ENCODE measurements at regions not wholly inside any gene's neighbourhood (a gene's known extent, or its start where the extent isn't known, plus 50 kb on each side); places are given as distances from the start of the nearest gene placed in this dataset.

DNA sequence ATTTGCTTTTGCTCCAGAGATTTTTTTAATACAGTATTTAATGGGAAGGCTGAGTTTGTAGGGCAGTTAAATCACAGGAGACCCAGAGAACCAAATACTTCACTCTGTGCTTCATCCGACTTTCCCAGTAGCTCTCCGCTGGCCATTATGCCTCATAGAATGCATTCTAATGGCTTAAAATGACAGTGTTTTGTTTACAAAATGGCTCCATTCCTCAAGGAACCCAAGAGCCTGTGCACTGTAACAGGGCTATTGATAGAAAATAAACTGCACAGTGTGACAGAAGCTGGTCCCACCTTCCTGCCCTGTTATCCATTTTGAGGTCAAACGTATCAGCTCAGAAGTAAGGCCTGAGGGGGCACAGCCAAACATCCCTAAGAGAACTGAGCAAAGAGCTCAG, 136.5 kb downstream of the RAP2A start:
- TF ChIP-seq, protein P1, sequence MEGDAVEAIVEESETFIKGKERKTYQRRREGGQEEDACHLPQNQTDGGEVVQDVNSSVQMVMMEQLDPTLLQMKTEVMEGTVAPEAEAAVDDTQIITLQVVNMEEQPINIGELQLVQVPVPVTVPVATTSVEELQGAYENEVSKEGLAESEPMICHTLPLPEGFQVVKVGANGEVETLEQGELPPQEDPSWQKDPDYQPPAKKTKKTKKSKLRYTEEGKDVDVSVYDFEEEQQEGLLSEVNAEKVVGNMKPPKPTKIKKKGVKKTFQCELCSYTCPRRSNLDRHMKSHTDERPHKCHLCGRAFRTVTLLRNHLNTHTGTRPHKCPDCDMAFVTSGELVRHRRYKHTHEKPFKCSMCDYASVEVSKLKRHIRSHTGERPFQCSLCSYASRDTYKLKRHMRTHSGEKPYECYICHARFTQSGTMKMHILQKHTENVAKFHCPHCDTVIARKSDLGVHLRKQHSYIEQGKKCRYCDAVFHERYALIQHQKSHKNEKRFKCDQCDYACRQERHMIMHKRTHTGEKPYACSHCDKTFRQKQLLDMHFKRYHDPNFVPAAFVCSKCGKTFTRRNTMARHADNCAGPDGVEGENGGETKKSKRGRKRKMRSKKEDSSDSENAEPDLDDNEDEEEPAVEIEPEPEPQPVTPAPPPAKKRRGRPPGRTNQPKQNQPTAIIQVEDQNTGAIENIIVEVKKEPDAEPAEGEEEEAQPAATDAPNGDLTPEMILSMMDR (IDR thresholded peaks at IDR 0.05) = no peak
- TF ChIP-seq EP300 (IDR thresholded peaks at IDR 0.05) (no peak), POLR2A (IDR thresholded peaks at IDR 0.05) (no peak)
